TTC549 (cell line): ENCODE measurements at regions not wholly inside any gene's neighbourhood (a gene's known extent, or its start where the extent isn't known, plus 50 kb on each side); places are given as distances from the start of the nearest gene placed in this dataset.
A peak's percentile ranks its signal among the peaks of the same experiment; 100 is the strongest.

Experiments used
- FAIRE-seq: peaks from 2 replicates; lab custom pipeline; 2012; peaks lifted over from hg19 to GRCh38; lab: Jason Lieb, UNC

- no peak for FAIRE-seq
Observed at GRCh38 chr2:67462738-67463496, 65.8 kb downstream of the ETAA1 start.

GRCh38 chr2:67463810-67464209 is 66.7 kb downstream of the ETAA1 start:
- FAIRE-seq: no peak

- FAIRE-seq: no peak
Observed at GRCh38 chr2:67465623-67466022, 68.5 kb downstream of the ETAA1 start.

- FAIRE-seq: no peak
Observed at GRCh38 chr2:67466734-67467133, 69.6 kb downstream of the ETAA1 start.

GRCh38 chr2:67471681-67472080 is 74.5 kb downstream of the ETAA1 start:
- FAIRE-seq: no peak

- peak; percentile 63 for FAIRE-seq
Observed at GRCh38 chr2:67476809-67477790, 80.0 kb downstream of the ETAA1 start.

- FAIRE-seq: no peak
Observed at GRCh38 chr2:67479261-67479660, 82.1 kb downstream of the ETAA1 start.

GRCh38 chr2:67485431-67485830 is 88.3 kb downstream of the ETAA1 start:
- FAIRE-seq: no peak

- FAIRE-seq: no peak
Observed at GRCh38 chr2:67486041-67486796, 89.1 kb downstream of the ETAA1 start.

GRCh38 chr2:67487993-67488392 is 90.9 kb downstream of the ETAA1 start:
- FAIRE-seq: no peak

- no peak for FAIRE-seq
Observed at GRCh38 chr2:67489396-67489795, 92.3 kb downstream of the ETAA1 start.

- FAIRE-seq: no peak
Observed at GRCh38 chr2:67498931-67499330, 101.8 kb downstream of the ETAA1 start.

- no peak for FAIRE-seq
Observed at GRCh38 chr2:67499989-67500388, 102.9 kb downstream of the ETAA1 start.

GRCh38 chr2:67500541-67500940 is 103.4 kb downstream of the ETAA1 start:
- FAIRE-seq: no peak

GRCh38 chr2:67502346-67503065 is 105.4 kb downstream of the ETAA1 start:
- no peak for FAIRE-seq

GRCh38 chr2:67503066-67503795 is 106.1 kb downstream of the ETAA1 start:
- no peak for FAIRE-seq

- FAIRE-seq: no peak
Observed at GRCh38 chr2:67510745-67511144, 113.6 kb downstream of the ETAA1 start.

GRCh38 chr2:67514515-67514914 is 117.4 kb downstream of the ETAA1 start:
- FAIRE-seq: no peak

- no peak for FAIRE-seq
Observed at GRCh38 chr2:67515056-67515455, 117.9 kb downstream of the ETAA1 start.

- FAIRE-seq: no peak
Observed at GRCh38 chr2:67515538-67515937, 118.4 kb downstream of the ETAA1 start.

GRCh38 chr2:67516362-67516761 is 119.2 kb downstream of the ETAA1 start:
- FAIRE-seq: no peak
